Activated CD4-positive, alpha-beta T cell treated with anti-CD3 and anti-CD28 coated beads, Interleukin-2, amount 50 U/mL, for 16 hours (primary cell): ENCODE measurements at regions not wholly inside any gene's neighbourhood (a gene's known extent, or its start where the extent isn't known, plus 50 kb on each side); places are given as distances from the start of the nearest gene placed in this dataset.

Experiments
- DNase-seq: peaks from one replicate; pipeline ENCODE4 v3.0.0-alpha.2; 2020

DNA sequence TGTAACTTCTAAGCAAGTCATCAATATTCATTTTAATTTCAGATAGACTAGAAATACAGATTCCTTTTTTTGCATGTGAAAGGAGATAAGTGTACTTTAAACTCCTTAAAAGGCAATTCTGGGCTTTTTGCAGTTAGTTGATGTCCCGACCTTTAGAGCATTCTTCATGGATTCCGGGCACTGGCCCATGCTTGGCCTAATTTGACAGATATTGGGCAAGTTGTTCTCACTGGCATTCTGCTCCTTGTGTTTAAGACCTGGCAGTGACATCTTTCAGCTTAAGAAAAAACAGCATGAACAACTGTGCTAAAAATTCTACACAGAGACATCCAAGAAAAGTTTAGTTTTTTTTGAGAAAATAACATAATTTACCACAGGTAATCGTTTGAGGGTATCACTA lies 1037.2 kb downstream of the PCDH18 start:
- no peak for DNase-seq

DNA sequence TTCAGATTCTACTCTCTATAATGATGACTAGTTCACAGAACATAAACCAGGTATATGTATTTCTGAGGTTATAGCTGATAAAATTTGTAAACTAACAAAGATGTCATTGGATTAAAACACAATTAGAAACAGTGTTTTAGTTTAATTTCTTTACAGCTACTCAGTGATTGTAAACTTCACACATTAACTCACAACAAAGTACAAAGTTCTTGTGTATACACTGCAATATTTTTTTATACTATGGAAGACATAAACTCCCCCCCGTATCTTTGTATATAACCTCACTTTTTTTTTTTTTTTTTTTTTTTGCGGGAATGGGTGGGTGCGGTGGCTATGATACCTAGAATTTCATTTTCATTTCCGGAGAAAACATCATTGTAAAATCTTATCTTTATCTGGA lies 1043.2 kb downstream of the PCDH18 start:
- DNase-seq: no peak

DNA sequence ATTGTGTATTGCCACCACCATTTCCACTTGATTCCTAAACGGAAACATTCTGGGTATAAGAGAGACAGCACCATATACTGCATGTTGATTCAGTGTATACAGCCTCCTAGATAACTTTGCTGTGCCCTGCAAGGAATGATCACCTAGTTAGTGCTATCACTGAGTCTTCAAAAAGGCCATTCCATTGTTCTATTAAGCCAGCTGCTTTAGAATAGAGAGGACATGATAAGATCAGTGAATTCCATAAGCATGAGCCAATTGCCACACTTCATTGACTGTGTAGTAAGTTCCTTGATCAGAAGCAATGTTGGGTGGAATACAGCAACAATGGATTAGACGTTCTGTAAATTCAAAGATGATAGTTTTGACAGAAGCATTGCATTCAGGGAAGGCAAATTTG lies 1047.3 kb downstream of the PCDH18 start:
- no peak for DNase-seq

GRCh38 chr4:136476753-136477152 lies 1055.5 kb downstream of the PCDH18 start:
- no peak for DNase-seq

- no peak for DNase-seq
These were observed 1061.2 kb downstream of the PCDH18 start for GRCh38 chr4:136471051-136471450.

DNA sequence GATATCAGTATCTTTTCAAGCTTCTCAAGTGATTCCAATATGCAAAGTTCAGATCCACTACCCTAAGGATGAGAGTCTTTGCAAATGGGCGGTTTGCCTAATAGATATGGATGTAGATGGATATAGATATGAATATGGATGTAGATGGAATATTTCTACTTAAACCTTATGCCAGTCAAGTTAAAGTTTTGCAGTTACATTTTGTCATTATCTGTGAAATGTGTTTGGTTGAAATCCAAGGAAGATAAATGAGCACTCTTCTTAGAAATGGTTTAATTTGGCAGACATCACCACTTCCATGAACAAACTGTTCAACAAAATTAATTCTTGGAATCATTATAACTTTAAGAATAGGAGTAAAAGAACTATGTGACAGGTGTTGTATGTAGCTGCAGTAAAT lies 1066.6 kb downstream of the PCDH18 start:
- no peak for DNase-seq

DNA sequence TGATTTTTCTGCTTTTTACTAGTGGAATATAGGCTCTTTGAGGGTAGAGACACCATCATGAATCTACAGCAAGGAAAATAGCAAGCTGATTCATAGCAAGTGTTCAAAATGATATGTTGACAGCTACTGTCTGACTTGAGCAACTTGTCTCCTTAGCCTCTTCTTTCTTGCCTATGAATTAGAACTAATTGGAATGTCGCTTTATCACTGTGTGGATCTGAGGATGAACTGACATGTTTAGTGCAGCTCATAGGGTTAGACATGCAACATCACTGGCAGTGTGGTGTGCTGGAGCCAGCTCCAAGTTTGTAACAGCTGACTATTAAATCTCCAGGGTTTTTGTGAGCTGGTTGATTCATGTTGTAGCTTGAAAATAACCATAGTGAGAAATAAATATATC lies 1068.4 kb downstream of the PCDH18 start:
- DNase-seq: no peak

DNA sequence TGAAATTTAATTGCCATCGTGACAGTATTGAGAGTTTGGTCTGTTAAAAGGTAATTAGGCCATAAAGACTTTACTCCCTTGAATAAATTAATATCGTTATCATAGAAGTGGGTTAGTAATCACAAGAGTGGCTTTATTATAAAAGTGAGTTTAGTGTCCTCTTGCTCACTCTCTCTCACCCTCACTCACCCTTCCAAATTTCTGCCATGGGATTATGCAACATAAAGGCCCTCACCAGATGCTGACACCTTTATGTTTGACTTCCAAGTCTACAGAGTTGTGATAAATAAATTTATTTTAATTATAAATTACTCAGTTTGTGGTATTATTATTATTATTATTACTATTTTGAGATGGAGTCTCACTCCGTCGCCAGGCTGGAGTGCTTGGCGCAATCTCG lies 1070.8 kb downstream of the PCDH18 start:
- no peak for DNase-seq

GRCh38 chr4:136458326-136458725 lies 1074.0 kb downstream of the PCDH18 start:
- DNase-seq: no peak

- DNase-seq: no peak
These were observed 1074.7 kb downstream of the PCDH18 start for GRCh38 chr4:136457577-136457976.

- DNase-seq: no peak
These were observed 1075.3 kb downstream of the PCDH18 start for GRCh38 chr4:136457004-136457403.

- no peak for DNase-seq
These were observed 1089.3 kb downstream of the PCDH18 start for GRCh38 chr4:136443006-136443405.

DNA sequence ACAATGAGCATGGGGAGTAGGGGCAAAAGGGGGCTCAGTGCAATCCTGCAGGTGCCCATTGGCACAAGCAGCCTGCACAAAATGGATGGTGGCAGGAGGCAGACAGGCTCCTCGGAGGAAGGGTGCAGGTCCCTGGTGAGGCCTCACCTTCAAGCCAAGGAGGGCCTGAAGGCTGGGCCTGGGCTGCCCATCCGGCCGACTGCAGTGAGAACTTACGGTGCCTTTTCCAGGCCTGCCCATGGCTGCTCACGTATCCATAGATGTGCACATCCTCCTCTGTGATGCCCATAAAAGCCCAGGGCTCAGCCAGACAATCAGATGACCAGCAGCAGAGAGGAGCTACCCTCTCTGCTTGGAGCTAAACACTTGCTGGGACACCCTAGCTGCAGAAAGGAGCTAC lies 1089.8 kb downstream of the PCDH18 start:
- DNase-seq: no peak

DNA sequence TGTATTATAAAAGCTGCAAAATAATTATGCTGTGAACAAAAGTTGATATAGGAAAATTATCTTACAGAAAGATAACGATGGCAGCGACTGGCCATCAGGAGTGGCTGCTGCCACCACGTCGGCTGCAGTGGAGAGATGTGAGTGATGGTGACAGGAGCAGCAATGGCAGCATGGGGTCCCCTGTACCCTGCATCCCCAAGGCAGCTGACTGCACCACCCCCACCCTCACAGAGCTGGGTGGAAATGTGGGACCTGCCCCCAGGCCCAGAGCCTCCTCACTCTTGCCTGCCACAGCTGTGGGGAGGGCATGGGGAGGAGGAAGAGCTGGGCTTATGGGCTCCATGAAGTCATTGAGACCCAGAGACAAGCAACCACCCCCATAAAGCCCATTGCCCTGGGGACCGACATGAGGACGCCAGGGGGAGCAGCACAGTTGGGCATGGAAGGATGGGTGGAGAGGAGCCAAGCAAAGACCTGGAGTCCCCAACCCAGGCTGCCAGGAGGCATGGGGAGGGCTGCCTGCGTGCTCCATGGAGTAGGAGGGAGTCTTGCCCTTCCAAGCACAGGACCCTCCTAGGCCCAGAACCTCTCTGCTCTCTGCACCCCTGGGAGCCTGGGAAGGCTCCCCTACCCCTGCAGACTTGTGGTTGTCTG lies 1090.5 kb downstream of the PCDH18 start:
- no peak for DNase-seq

GRCh38 chr4:136438645-136439044 lies 1093.6 kb downstream of the PCDH18 start:
- DNase-seq: no peak

GRCh38 chr4:136424052-136424451 lies 1108.2 kb downstream of the PCDH18 start:
- no peak for DNase-seq

DNA sequence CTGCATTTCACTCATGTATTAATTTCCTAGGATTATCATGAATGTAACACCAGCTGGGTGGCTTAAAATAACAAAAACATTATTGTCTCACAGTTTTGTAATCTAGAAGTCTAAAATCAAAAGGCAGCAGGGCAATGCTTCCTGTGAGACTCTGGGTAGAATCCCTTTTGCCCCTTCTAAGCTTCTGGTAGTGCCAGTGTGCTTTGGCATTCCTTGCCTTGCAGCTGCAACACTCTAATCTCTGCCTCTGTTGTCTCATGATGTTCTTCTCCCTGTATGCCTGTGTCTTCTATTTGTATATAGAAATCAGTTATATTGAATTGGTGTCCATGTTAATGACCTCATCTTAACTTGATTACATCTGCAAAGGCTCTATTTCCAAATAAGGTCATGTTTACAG lies 1117.3 kb downstream of the PCDH18 start:
- no peak for DNase-seq

DNA sequence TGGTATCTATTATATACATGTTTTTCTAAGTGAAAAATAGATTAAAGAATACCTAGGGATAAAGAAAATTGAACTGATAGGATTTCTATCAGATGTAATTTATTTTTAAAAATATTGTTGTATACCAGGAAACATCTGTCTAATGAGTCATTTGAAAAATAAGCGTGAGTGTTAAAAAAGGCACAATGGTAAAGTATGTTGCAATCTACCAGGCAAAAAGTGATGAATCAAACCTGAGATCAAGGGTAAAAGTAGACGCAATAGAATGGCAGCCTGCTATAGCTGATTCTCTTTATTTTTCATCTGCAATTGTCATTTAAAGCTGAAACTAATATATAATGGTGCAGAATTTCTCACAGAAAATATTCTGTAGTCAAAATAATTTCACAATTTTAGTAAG lies 1119.6 kb downstream of the PCDH18 start:
- DNase-seq: no peak

GRCh38 chr4:136400829-136401228 lies 1131.5 kb downstream of the PCDH18 start:
- DNase-seq: no peak

- no peak for DNase-seq
These were observed 1137.0 kb downstream of the PCDH18 start for GRCh38 chr4:136395212-136395722.

GRCh38 chr4:136392576-136392975 lies 1139.7 kb downstream of the PCDH18 start:
- DNase-seq: no peak

DNA sequence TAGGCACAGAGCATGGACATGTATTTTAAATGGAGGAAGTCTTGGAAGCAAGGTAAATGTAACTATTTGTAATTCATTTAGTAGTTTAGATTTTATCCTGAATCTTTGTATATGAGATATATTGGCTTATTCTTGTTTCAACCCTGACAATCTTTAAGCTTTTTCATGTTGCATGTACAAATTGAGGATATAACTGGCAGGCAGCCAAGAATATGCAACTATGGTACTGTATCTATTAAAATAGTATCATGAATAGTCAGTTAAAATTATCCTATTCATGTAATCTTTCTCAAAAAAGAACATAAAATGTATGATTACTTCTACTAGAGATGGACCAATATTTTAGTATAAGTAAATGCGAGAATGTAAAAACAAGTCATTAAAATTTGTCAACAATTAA lies 1141.5 kb downstream of the PCDH18 start:
- DNase-seq: no peak

GRCh38 chr4:136383082-136383481 lies 1149.2 kb downstream of the PCDH18 start:
- no peak for DNase-seq

- no peak for DNase-seq
These were observed 1161.1 kb downstream of the PCDH18 start for GRCh38 chr4:136371231-136371630.

DNA sequence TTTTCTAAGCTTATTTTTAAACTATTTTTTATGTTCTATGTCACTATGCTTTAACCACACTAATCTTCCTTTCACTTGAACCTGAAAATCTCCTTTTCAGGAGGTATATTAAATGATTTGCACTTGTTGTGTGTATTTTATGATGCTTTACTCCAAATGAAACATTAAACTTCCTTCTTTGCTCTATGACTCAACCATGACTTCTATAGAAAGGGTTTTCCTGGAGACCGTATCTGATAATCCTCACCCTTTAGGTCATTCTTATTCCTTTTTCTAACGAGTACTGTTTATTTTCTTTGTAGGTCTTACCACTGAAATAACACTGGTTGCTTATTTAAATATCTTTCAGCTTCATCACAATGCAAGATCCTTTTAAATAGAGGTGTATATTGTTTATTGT lies 1163.2 kb downstream of the PCDH18 start:
- no peak for DNase-seq
